Transverse colon (tissue), 4 donors: ENCODE measurements at regions not wholly inside any gene's neighbourhood (a gene's known extent, or its start where the extent isn't known, plus 50 kb on each side); places are given as distances from the start of the nearest gene placed in this dataset.

Source experiments
- DNase-seq: peaks from one replicate; pipeline ENCODE4 v3.0.0-alpha.2; 2019
- H3K27ac ChIP-seq, 4 donors: fragments of 200-600 bp; sonication (generic); 2 replicates each; pipeline ENCODE4 v1.5.1; 2016 to 2018; ENCODE audit warnings: inconsistent platforms in 4 of 4
- H3K27me3 ChIP-seq: fragments of 200-600 bp; sonication (generic); 2 replicates; pipeline ENCODE4 v1.5.1; 2017; ENCODE audit warnings: inconsistent platforms
- H3K36me3 ChIP-seq, 4 donors: fragments of 200-600 bp; sonication (generic); 2 replicates each; pipeline ENCODE4 v1.5.1; 2017 to 2019; ENCODE audit warnings: inconsistent platforms in 4 of 4
- H3K4me1 ChIP-seq, 4 donors: fragments of 200-600 bp; sonication (generic); 2 replicates each; pipeline ENCODE4 v1.5.1; 2017 to 2020; ENCODE audit warnings: inconsistent platforms in 4 of 4
- H3K4me3 ChIP-seq, 4 donors: fragments of 200-600 bp; sonication (generic); 1 replicate in 1 of 4; 2 replicates in 3 of 4; pipeline versions ENCODE4 v1.5.1 to v1.6.1; 2017 to 2019; ENCODE audit warnings: inconsistent platforms in 4 of 4
- H3K9me3 ChIP-seq, 2 donors: fragments of 200-600 bp; sonication (generic); 2 replicates each; pipeline ENCODE4 v1.5.1; 2017 to 2019; ENCODE audit warnings: inconsistent platforms in 2 of 2
- CTCF ChIP-seq, 5 experiments: fragments of 200-600 bp in 3 of 5; fragments of 450-650 bp in 2 of 5; sonication (generic) in 3 of 5; IDR thresholded peaks; 1 replicate in 2 of 5; 2 replicates in 3 of 5; pipeline ENCODE4 v1.5.1; 2016 to 2017; ENCODE audit warnings: antibody characterized with exemption in 5 of 5, inconsistent platforms in 3 of 5, mild to moderate bottlenecking in 2 of 5, moderate library complexity in 1 of 5
- EP300 ChIP-seq: sonication (generic); formaldehyde crosslinking; IDR thresholded peaks from one replicate; pipeline ENCODE4 v1.6.1; 2017; ENCODE audit warnings: antibody characterized with exemption, low read depth
- POLR2A ChIP-seq: fragments of 450-650 bp; IDR thresholded peaks from one replicate; pipeline ENCODE4 v1.6.1; 2016; ENCODE audit warnings: antibody characterized with exemption, mild to moderate bottlenecking, moderate library complexity
- POLR2AphosphoS5 ChIP-seq, 3 donors: sonication (generic); formaldehyde crosslinking; IDR thresholded peaks; one replicate each; pipeline ENCODE4 v1.6.1; 2016; ENCODE audit warnings: antibody characterized with exemption in 3 of 3
- WGBS, 2 donors: methylation state at CpG; one replicate each; pipeline ENCODE4 v1.1.5; 2018; ENCODE audit warnings: low coverage in 1 of 2; 5-methylcytosine and 5-hydroxymethylcytosine counted together
- in situ Hi-C, 4 donors: fragments of 200-750 bp; cut with MboI; loops; one replicate each; pipeline versions ENCODE4 v1.15.0 to v1.15.1; 2017; ENCODE audit warnings: low sequenced_read_pairs in 3 of 4, low pct_ligation_motif_present in 1 of 4, low pct_unique_long_range_greater_than_20kb in 1 of 4
- intact Hi-C: fragments of 100-400 bp; cut with DNase I; formaldehyde crosslinking; loops from one replicate; pipeline ENCODE4 v1.15.1; 2023; ENCODE audit warnings: low total_unique reads

- H3K9me3 ChIP-seq = no peaks in the 10 kb centered on the region
- peaks cover 0 to 9% (median 6%) of the 10 kb centered on the region in 4 donors for H3K4me1 ChIP-seq
- peaks cover 15% of the 10 kb centered on the region for H3K27me3 ChIP-seq
- no peaks in the 10 kb centered on the region for H3K36me3 ChIP-seq
- DNase-seq = peak; percentile 83
- no peak overlapping the region for H3K27ac ChIP-seq
- 48 to 51% methylated on average over 10 to 13 of the region's 13 CpGs for WGBS, 2 donors
- intact Hi-C loops (no loop called here), in situ Hi-C loops (no loop called here)
- H3K4me3 ChIP-seq = no peak overlapping the region
- TF ChIP-seq EP300 (no peak), POLR2AphosphoS5 (IDR thresholded peaks at IDR 0.05) (no peak), POLR2A (no peak), CTCF (IDR thresholded peaks at IDR 0.05) (no peak)
Measured at GRCh38 chr11:115653926-115654325, 149.7 kb upstream of the CADM1 start.

- intact Hi-C loops (no loop called here), in situ Hi-C loops (no loop called here)
- H3K4me3 ChIP-seq = no peak overlapping the region
- WGBS, 2 donors = 80% methylated on average over 1 of the region's 1 CpG
- no peaks in the 10 kb centered on the region for H3K9me3 ChIP-seq
- peaks cover 0 to 9% (median 6%) of the 10 kb centered on the region in 4 donors for H3K4me1 ChIP-seq
- TF ChIP-seq CTCF (IDR thresholded peaks at IDR 0.05) (no peak), EP300 (no peak), POLR2A (no peak), POLR2AphosphoS5 (IDR thresholded peaks at IDR 0.05) (no peak)
- peaks cover 6% of the 10 kb centered on the region for H3K27me3 ChIP-seq
- H3K36me3 ChIP-seq = no peaks in the 10 kb centered on the region
- DNase-seq = no peak
- H3K27ac ChIP-seq = no peak overlapping the region
Measured at GRCh38 chr11:115653076-115653475, 148.9 kb upstream of the CADM1 start.

GRCh38 chr11:115652496-115652895, 148.3 kb upstream of the CADM1 start:
- Histone ChIP-seq H3K36me3 (no peaks in the 10 kb centered on the region), H3K27ac (no peak overlapping the region), H3K4me3 (no peak overlapping the region), H3K27me3 (peaks cover 4% of the 10 kb centered on the region), H3K4me1 (peaks cover 0 to 9% (median 6%) of the 10 kb centered on the region in 4 donors), H3K9me3 (no peaks in the 10 kb centered on the region)
- TF ChIP-seq EP300 (no peak), POLR2A (no peak), POLR2AphosphoS5 (IDR thresholded peaks at IDR 0.05) (no peak), CTCF (IDR thresholded peaks at IDR 0.05) (no peak)
- intact Hi-C loops (no loop called here), in situ Hi-C loops (no loop called here)
- WGBS, 2 donors = 70 to 75% methylated on average over 8 of the region's 8 CpGs
- no peak for DNase-seq

- in situ Hi-C loops (no loop called here), intact Hi-C loops (no loop called here)
- Histone ChIP-seq H3K9me3 (no peaks in the 10 kb centered on the region), H3K4me1 (peaks cover 0 to 9% (median 6%) of the 10 kb centered on the region in 4 donors), H3K36me3 (no peaks in the 10 kb centered on the region), H3K27ac (no peak overlapping the region), H3K27me3 (peaks cover 7% of the 10 kb centered on the region), H3K4me3 (no peak overlapping the region)
- TF ChIP-seq EP300 = no peak
- TF ChIP-seq POLR2A = no peak
- TF ChIP-seq CTCF (IDR thresholded peaks at IDR 0.05) = no peak
- no peak for TF ChIP-seq POLR2AphosphoS5 (IDR thresholded peaks at IDR 0.05)
- no peak for DNase-seq
- 43 to 58% methylated on average over 1 of the region's 1 CpG for WGBS, 2 donors
Measured at GRCh38 chr11:115652094-115652493, 147.9 kb upstream of the CADM1 start.
